ENCODE measurements at regions not wholly inside any gene's neighbourhood (a gene's known extent, or its start where the extent isn't known, plus 50 kb on each side); places are given as distances from the start of the nearest gene placed in this dataset.

DNA sequence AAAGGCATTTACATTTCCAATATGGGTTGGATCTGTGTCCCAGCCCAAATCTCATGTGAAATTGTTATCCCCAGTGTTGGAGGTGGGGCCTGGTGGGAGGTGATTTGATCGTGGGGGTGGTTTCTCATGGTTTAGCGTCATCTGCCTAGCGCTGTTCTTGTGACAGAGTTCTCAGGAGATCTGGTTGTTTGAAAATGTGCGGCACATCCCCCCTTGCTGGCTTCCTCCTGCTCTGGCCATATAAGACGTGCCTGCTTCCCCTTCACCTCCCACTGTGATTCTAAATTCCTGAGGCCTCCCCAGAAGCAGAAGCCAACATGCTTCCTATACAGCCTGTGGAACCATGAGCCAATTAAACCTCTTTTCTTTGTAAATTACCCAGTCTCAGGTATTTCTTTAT is 126.2 kb upstream of the FNDC3A start:
- no peak for TF ChIP-seq POLR2A (IDR thresholded peaks at IDR 0.05)
- TF ChIP-seq POLR2AphosphoS5 (IDR thresholded peaks at IDR 0.05): no peak

All from sigmoid colon (tissue), 4 donors.